ENCODE measurements at regions not wholly inside any gene's neighbourhood (a gene's known extent, or its start where the extent isn't known, plus 50 kb on each side); places are given as distances from the start of the nearest gene placed in this dataset.

DNA sequence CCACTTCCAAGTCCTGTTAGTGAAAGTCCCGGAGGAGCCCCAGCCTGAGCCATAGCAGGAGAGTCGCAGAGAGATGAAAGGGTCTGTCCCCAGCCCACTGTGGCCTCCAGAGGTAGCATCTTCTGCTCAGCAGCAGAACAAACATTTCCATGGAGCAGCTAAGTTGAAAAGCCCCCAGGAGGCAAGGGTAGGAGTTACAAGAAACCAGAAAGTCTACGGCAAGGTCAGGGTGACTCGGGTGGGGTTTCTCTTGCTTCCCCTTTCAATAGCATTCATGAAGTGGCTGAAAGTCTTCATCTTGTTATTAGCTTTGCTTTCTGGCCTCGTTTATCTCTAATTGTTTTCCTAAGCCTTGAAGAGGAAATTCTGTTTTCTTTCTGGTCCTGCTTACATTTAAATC lies 151.2 kb upstream of the DIO3 start:
- 43 to 53% methylated on average over 5 of the region's 5 CpGs for WGBS, 2 donors

DNA sequence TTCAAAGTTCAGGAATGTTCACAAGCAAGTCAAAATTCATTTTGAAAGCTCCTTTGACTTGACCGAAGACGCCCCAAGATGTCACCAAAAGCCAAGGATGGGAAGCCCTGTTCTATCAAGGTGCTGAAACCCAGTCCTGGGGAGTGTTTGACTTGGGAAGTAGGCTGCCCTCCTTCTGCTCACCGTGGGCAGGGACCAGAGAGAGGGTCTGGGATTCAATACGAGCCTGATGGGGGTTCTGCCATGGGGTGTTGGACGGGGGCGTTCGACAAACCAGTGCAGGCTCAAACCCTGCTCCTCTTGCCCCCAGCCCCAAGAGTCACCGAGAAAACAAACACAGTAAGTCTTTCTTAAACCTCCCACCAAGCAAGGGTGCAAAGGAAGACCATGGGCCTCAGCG lies 150.1 kb upstream of the DIO3 start:
- H3K4me3 ChIP-seq: no peak overlapping the region
- no peak overlapping the region for H3K9ac ChIP-seq (ENCODE audit: insufficient read depth in 1 of 2, low read length in 2 of 2)
- peaks cover 0 to 39% (median 13%) of the 10 kb centered on the region in 5 donors for H3K4me1 ChIP-seq (ENCODE audit: control insufficient read depth in 5 of 5, insufficient read depth in 5 of 5, low read length in 5 of 5)
- no peak for ATAC-seq (ENCODE audit: insufficient read depth, low FRiP score)
- TF ChIP-seq, protein P1, sequence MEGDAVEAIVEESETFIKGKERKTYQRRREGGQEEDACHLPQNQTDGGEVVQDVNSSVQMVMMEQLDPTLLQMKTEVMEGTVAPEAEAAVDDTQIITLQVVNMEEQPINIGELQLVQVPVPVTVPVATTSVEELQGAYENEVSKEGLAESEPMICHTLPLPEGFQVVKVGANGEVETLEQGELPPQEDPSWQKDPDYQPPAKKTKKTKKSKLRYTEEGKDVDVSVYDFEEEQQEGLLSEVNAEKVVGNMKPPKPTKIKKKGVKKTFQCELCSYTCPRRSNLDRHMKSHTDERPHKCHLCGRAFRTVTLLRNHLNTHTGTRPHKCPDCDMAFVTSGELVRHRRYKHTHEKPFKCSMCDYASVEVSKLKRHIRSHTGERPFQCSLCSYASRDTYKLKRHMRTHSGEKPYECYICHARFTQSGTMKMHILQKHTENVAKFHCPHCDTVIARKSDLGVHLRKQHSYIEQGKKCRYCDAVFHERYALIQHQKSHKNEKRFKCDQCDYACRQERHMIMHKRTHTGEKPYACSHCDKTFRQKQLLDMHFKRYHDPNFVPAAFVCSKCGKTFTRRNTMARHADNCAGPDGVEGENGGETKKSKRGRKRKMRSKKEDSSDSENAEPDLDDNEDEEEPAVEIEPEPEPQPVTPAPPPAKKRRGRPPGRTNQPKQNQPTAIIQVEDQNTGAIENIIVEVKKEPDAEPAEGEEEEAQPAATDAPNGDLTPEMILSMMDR (IDR thresholded peaks at IDR 0.05; ENCODE audit: control extremely low read depth, extremely low read depth): no peak
- no peaks in the 10 kb centered on the region for H3K9me3 ChIP-seq (ENCODE audit: control insufficient read depth in 4 of 4, insufficient read depth in 3 of 4, low read length in 3 of 4)
- DNase-seq: no peak
- no peak overlapping the region for H3K27ac ChIP-seq (ENCODE audit: low read depth in 1 of 2, low read length in 1 of 2)
- no peaks in the 10 kb centered on the region for H3K36me3 ChIP-seq (ENCODE audit: control insufficient read depth in 4 of 4, insufficient read depth in 4 of 4, low read length in 4 of 4)
- H3K27me3 ChIP-seq (ENCODE audit: control insufficient read depth in 3 of 3, insufficient read depth in 3 of 3, low read length in 2 of 3): peaks cover 0 to 3% (median 0%) of the 10 kb centered on the region in 3 donors
- 94 to 96% methylated on average over 9 of the region's 9 CpGs for WGBS, 2 donors

More for the DNA sequence above, 151.2 kb upstream of the DIO3 start:
- H3K27me3 ChIP-seq (ENCODE audit: control insufficient read depth in 3 of 3, insufficient read depth in 3 of 3, low read length in 2 of 3): peaks cover 0 to 3% (median 0%) of the 10 kb centered on the region in 3 donors
- no peak overlapping the region for H3K4me3 ChIP-seq
- no peak for ATAC-seq (ENCODE audit: insufficient read depth, low FRiP score)
- TF ChIP-seq, protein P1 (IDR thresholded peaks at IDR 0.05; ENCODE audit: control extremely low read depth, extremely low read depth): no peak
- H3K9me3 ChIP-seq (ENCODE audit: control insufficient read depth in 4 of 4, insufficient read depth in 3 of 4, low read length in 3 of 4): no peaks in the 10 kb centered on the region
- DNase-seq: no peak
- H3K36me3 ChIP-seq (ENCODE audit: control insufficient read depth in 4 of 4, insufficient read depth in 4 of 4, low read length in 4 of 4): no peaks in the 10 kb centered on the region
- no peak overlapping the region for H3K9ac ChIP-seq (ENCODE audit: insufficient read depth in 1 of 2, low read length in 2 of 2)
- peaks cover 0 to 47% (median 13%) of the 10 kb centered on the region in 5 donors for H3K4me1 ChIP-seq (ENCODE audit: control insufficient read depth in 5 of 5, insufficient read depth in 5 of 5, low read length in 5 of 5)
- H3K27ac ChIP-seq (ENCODE audit: low read depth in 1 of 2, low read length in 1 of 2): no peak overlapping the region

DNA sequence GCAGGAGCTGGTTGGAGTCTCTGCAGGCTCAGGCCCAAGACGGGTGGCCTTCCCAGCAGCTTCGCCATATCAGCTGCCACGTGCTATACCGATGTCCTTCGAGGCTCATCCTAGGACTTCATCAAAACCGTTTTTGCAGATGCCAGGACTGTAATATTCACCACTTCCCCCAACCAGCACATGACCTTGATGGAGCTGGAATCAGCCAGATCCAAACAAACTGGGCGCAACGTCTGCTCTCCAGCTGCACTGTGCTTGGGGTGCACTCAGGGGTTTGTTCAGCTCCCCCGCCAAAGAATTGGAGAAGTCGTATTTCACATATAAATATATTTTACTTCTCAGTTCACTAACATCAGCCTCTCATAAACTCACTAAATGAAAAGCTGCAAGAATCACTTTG lies 149.5 kb upstream of the DIO3 start:
- DNase-seq (peak; percentile 40 to 80 (median 59)), ATAC-seq (ENCODE audit: insufficient read depth, low FRiP score) (no peak)
- TF ChIP-seq, protein P1 (IDR thresholded peaks at IDR 0.05; ENCODE audit: control extremely low read depth, extremely low read depth): no peak
- no peak overlapping the region for H3K9ac ChIP-seq (ENCODE audit: insufficient read depth in 1 of 2, low read length in 2 of 2)
- no peak overlapping the region for H3K27ac ChIP-seq (ENCODE audit: low read depth in 1 of 2, low read length in 1 of 2)
- WGBS, 2 donors: 84 to 87% methylated on average over 10 of the region's 10 CpGs
- H3K4me1 ChIP-seq (ENCODE audit: control insufficient read depth in 5 of 5, insufficient read depth in 5 of 5, low read length in 5 of 5): peaks cover 0 to 35% (median 12%) of the 10 kb centered on the region in 5 donors
- no peak overlapping the region for H3K4me3 ChIP-seq
- H3K9me3 ChIP-seq (ENCODE audit: control insufficient read depth in 4 of 4, insufficient read depth in 3 of 4, low read length in 3 of 4): no peaks in the 10 kb centered on the region
- no peaks in the 10 kb centered on the region for H3K36me3 ChIP-seq (ENCODE audit: control insufficient read depth in 4 of 4, insufficient read depth in 4 of 4, low read length in 4 of 4)
- H3K27me3 ChIP-seq (ENCODE audit: control insufficient read depth in 3 of 3, insufficient read depth in 3 of 3, low read length in 2 of 3): peaks cover 0 to 3% (median 0%) of the 10 kb centered on the region in 3 donors

DNA sequence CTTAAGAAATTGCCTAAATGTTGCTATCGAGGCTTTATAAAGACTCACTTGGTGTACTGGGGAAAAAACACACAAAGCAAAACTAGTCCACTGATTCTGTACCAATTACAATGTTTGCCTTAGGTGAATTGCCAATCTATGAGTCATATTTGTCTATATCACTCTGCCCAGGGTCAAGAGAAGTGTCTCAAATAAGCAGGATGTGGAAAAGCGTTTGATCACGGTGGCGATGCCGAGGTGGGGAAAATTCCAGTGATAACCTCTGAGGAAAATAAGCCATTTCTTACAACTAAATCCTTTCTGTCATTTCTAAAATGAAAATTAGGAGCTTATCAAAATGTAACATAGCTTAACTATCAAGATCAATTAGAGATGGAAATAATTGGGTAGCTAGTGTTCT lies 148.6 kb upstream of the DIO3 start:
- 49 to 73% methylated on average over 5 of the region's 5 CpGs for WGBS, 2 donors
- Histone ChIP-seq H3K4me1 (ENCODE audit: control insufficient read depth in 5 of 5, insufficient read depth in 5 of 5, low read length in 5 of 5) (peaks cover 0 to 25% (median 4%) of the 10 kb centered on the region in 5 donors), H3K9ac (ENCODE audit: insufficient read depth in 1 of 2, low read length in 2 of 2) (no peak overlapping the region), H3K27ac (ENCODE audit: low read depth in 1 of 2, low read length in 1 of 2) (no peak overlapping the region), H3K27me3 (ENCODE audit: control insufficient read depth in 3 of 3, insufficient read depth in 3 of 3, low read length in 2 of 3) (peaks cover 0 to under 1% (median 0%) of the 10 kb centered on the region in 3 donors), H3K9me3 (ENCODE audit: control insufficient read depth in 4 of 4, insufficient read depth in 3 of 4, low read length in 3 of 4) (peaks cover 0 to 3% (median 0%) of the 10 kb centered on the region in 4 donors), H3K36me3 (ENCODE audit: control insufficient read depth in 4 of 4, insufficient read depth in 4 of 4, low read length in 4 of 4) (no peaks in the 10 kb centered on the region), H3K4me3 (no peak overlapping the region)
- ATAC-seq (ENCODE audit: insufficient read depth, low FRiP score) (no peak), DNase-seq (no peak)
- TF ChIP-seq, protein P1 (IDR thresholded peaks at IDR 0.05; ENCODE audit: control extremely low read depth, extremely low read depth): no peak
